HCT116 (cell line): ENCODE measurements at regions not wholly inside any gene's neighbourhood (a gene's known extent, or its start where the extent isn't known, plus 50 kb on each side); places are given as distances from the start of the nearest gene placed in this dataset.

Experiments
- ATF3 ChIP-seq: IDR thresholded peaks from 2 replicates; pipeline ENCODE4 v1.6.1; 2012
- CEBPB ChIP-seq: IDR thresholded peaks from 2 replicates; pipeline ENCODE4 v1.6.1; 2012; ENCODE audit warnings: low read depth
- CTCF ChIP-seq, 3 experiments: fragments of 200-600 bp in 1 of 3; sonication (generic) in 1 of 3; IDR thresholded peaks in 2 of 3; conservative IDR thresholded peaks in 1 of 3; 2 replicates each; pipeline ENCODE4 v1.5.1; 2012 to 2017; ENCODE audit warnings: low read depth in 2 of 3, low read length in 2 of 3, antibody characterized with exemption in 1 of 3, borderline replicate concordance in 1 of 3, control low read depth in 1 of 3, mild to moderate bottlenecking in 1 of 3, mixed read lengths in 1 of 3, mixed run types in 1 of 3, moderate library complexity in 1 of 3; ENCODE audit not compliant: insufficient read depth in 1 of 3
- EZH2 ChIP-seq: fragments of 200-600 bp; sonication (generic); IDR thresholded peaks from 2 replicates; pipeline ENCODE4 v1.6.1; 2017; ENCODE audit warnings: antibody characterized with exemption, mixed run types
- EZH2phosphoT487 ChIP-seq: fragments of 200-600 bp; IDR thresholded peaks from 2 replicates; pipeline ENCODE4 v1.6.1; 2018; ENCODE audit warnings: antibody characterized with exemption, borderline replicate concordance
- MAX ChIP-seq: IDR thresholded peaks from 2 replicates; pipeline ENCODE4 v1.6.1; 2012
- POLR2A ChIP-seq: IDR thresholded peaks from 2 replicates; pipeline ENCODE4 v1.7.0; 2011; ENCODE audit warnings: borderline replicate concordance; ENCODE audit not compliant: insufficient read depth, insufficient read length; ENCODE audit errors: extremely low read depth
- POLR2AphosphoS5 ChIP-seq: IDR thresholded peaks from 2 replicates; pipeline ENCODE4 v1.6.1; 2011; ENCODE audit warnings: mild to moderate bottlenecking, low read depth, low read length, moderate library complexity
- RAD21 ChIP-seq: IDR thresholded peaks from 2 replicates; pipeline ENCODE4 v1.6.1; 2012; ENCODE audit warnings: low read depth, mild to moderate bottlenecking
- REST ChIP-seq: IDR thresholded peaks from 2 replicates; pipeline ENCODE4 v1.6.1; 2012; ENCODE audit warnings: low read depth
- SIN3A ChIP-seq: IDR thresholded peaks from 2 replicates; pipeline ENCODE4 v1.6.1; 2012; ENCODE audit warnings: low read depth
- ZBTB33 ChIP-seq: IDR thresholded peaks from 2 replicates; pipeline ENCODE4 v1.6.1; 2011; ENCODE audit warnings: mild to moderate bottlenecking, low read length, moderate library complexity; ENCODE audit not compliant: insufficient replicate concordance; ENCODE audit errors: extremely low read depth

GRCh38 chr9:102507044-102507687, 488.0 kb upstream of the CYLC2 start:
- TF ChIP-seq CTCF (IDR thresholded peaks at IDR 0.05 in 2 of 3, conservative IDR thresholded peaks at IDR 0.05 in 1 of 3; ENCODE audit: borderline replicate concordance in 1 of 3, insufficient read depth in 1 of 3, low read depth in 2 of 3, low read length in 2 of 3) (no peak), ATF3 (no peak), POLR2A (no peak), POLR2AphosphoS5 (no peak), RAD21 (no peak), MAX (no peak), EZH2phosphoT487 (no peak), REST (no peak), EZH2 (no peak), CEBPB (no peak), ZBTB33 (no peak), SIN3A (no peak)
